AG09309 (cell line): ENCODE measurements at regions not wholly inside any gene's neighbourhood (a gene's known extent, or its start where the extent isn't known, plus 50 kb on each side); places are given as distances from the start of the nearest gene placed in this dataset.

Source experiments
- DNase-seq: peaks from one replicate; pipeline ENCODE4 v3.0.0-alpha.2; 2010; ENCODE audit warnings: low read depth
- H3K4me3 ChIP-seq: 2 replicates; pipeline ENCODE4 v1.5.1; 2011; ENCODE audit warnings: mild to moderate bottlenecking, low read depth, low read length, moderate library complexity; ENCODE audit not compliant: control insufficient read depth
- TF ChIP-seq, protein P1 (sequence below): IDR thresholded peaks from 2 replicates; pipeline ENCODE4 v1.5.1; 2011; ENCODE audit warnings: mild to moderate bottlenecking, low read depth, low read length, inconsistent platforms; ENCODE audit not compliant: insufficient read depth, control insufficient read depth; ENCODE audit errors: missing control alignments

DNA sequence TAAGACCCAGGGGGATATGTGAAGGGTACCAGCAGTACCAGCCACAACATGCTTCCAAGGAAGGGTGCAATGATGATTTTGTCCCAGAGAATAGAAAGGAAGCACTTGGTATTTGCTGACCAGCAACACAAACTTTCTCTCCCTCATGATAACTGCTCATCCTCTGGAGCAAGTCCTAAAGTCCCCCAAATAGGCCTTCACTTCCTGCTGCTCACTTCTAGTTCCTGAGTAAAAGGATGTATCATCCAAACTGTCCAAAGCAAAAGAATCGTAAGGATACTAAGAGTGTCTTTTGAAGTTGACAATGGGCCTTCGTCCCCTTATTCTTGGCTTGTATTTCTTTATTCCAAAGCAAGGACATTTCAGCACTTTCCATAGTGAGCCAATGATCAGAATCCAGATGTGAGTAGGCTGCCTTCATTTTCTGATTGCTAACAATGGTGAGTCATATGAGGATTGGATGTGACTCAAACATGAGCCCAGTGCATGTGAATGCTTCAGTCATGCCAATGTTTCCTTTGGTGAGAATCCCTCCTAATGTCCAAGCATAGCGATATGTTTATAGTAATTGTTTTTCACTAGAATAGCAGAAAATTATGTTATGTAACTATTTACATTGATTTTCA is 243.4 kb upstream of the POU2AF2 start:
- TF ChIP-seq, protein P1, sequence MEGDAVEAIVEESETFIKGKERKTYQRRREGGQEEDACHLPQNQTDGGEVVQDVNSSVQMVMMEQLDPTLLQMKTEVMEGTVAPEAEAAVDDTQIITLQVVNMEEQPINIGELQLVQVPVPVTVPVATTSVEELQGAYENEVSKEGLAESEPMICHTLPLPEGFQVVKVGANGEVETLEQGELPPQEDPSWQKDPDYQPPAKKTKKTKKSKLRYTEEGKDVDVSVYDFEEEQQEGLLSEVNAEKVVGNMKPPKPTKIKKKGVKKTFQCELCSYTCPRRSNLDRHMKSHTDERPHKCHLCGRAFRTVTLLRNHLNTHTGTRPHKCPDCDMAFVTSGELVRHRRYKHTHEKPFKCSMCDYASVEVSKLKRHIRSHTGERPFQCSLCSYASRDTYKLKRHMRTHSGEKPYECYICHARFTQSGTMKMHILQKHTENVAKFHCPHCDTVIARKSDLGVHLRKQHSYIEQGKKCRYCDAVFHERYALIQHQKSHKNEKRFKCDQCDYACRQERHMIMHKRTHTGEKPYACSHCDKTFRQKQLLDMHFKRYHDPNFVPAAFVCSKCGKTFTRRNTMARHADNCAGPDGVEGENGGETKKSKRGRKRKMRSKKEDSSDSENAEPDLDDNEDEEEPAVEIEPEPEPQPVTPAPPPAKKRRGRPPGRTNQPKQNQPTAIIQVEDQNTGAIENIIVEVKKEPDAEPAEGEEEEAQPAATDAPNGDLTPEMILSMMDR: no peak
- peak; percentile 51 for DNase-seq
- H3K4me3 ChIP-seq: no peak overlapping the region

DNA sequence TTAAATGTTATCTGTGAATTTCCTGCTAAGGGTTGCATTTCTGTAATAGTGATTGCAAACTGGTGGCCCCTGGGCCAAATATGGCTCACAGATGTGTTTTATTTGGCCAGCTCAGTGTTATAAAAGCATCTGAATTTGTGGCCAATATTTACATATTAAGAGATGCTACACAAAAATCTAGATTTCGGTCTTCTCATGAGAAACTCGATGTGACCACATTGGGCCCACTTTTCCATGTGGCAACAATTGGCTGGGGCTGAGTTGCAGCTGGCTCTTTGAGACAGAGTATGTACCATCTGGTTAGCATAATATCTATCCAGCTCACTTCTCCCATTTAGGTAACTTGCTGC is 244.5 kb upstream of the POU2AF2 start:
- H3K4me3 ChIP-seq: no peak overlapping the region
- TF ChIP-seq, protein P1: no peak
- DNase-seq: peak; percentile 24

DNA sequence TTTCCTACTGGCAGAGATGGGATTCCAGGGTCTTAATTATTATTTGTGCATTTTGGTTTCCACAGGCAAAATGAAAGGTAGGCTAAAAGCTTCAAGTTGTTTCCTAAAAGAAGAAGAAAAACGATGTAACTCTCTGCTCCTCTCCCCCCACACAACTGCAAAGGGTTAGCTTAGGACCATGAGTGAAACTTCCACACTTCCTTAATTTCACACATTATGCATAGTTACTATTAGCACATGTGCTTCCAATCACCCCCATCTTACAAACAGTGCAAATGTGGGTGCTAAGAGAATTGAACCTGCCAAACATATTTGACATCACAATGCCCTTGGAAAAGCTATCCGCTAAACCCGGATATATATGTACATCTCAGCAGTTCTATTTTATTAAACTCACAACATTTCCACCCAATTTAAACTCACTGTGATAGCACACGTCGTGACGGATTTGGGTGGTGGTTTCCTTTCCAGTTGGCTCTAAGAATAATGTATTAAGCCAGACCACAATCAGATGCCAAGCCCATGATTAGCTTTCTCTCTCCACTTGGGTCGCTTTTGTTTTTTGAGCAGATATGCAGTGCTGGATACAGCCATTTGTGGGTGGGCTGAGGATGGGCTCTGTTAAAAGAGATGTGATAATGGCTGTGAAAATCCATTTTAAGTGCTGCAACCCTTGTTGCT is 245.0 kb upstream of the POU2AF2 start:
- no peak for DNase-seq
- TF ChIP-seq, protein P1: no peak
- H3K4me3 ChIP-seq: no peak overlapping the region

DNA sequence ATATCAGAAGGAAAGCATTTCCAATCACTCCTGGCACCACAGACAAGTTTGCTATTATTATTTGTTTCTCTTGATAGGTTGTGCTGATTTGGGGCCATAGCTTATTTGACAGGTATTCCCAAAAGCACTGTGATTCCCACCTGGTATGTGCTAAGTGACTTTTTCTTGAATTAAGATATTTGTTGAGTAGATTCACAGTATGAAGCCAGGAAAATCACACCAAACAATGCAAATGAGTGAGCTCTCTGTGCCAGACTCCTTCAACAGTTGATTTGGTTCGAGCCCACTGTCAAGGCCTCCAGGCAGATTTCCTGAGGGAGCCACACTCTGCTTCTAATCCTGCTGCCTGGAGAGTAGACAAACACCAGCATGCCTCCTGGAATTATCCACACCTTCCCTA is 253.0 kb upstream of the POU2AF2 start:
- H3K4me3 ChIP-seq: no peak overlapping the region
- no peak for DNase-seq
- TF ChIP-seq, protein P1: no peak

DNA sequence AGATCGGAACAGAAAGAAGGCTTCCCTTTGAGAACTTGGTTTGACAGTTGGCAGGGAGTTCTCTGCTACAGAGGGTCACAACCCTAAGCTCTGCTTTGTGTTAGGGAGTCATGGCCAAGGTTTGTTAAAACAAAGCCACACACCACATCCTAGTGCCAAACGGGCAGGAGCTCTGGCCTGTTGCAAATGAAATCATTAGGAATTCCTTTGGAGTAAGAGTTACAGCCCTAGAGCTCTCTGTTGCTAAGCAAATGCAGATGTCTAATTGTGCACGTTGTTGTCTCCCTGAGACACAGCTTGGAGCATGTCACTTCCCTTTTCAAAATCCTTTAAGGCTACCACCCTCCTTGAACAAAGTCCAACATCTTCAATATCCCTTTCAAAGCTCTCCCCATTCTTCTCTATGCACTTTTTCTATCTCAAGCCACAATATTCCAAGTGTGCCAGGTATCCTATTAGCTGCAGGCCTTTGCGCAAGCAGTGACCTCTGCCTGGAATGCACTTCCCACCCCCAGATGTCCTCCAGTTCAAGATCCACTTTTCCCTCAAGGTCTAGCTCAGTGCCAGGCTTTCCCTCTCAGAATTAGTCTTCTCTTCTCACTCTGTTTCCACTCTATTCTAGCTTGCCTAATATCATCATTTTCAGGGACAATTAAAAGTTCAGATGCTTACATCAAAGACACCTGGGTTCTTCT is 253.7 kb upstream of the POU2AF2 start:
- TF ChIP-seq, protein P1: no peak
- DNase-seq: peak; percentile 56
- H3K4me3 ChIP-seq: no peak overlapping the region

DNA sequence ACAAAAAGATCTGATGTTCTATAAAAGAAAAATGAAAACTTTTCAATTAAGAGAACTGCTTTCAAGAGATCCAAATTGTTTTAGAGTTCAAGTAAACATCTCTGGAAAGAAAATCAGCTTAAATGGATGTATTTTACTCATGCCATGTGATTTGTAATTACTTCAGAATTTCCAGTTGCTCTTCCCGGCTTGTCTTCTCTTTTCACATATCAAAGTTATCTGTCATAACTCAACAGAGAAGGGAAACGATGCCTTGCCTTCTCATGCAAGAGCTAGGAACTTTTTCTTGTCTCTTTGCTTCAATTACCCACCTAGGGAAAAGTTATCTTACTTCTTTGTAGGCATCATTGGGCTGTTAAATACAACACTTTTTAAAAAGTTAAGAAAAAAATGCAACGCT is 255.2 kb upstream of the POU2AF2 start:
- no peak for DNase-seq

More for the DNA sequence above, 255.2 kb upstream of the POU2AF2 start:
- no peak overlapping the region for H3K4me3 ChIP-seq
- TF ChIP-seq, protein P1: no peak
